ENCODE measurements at regions not wholly inside any gene's neighbourhood (a gene's known extent, or its start where the extent isn't known, plus 50 kb on each side); places are given as distances from the start of the nearest gene placed in this dataset.

DNA sequence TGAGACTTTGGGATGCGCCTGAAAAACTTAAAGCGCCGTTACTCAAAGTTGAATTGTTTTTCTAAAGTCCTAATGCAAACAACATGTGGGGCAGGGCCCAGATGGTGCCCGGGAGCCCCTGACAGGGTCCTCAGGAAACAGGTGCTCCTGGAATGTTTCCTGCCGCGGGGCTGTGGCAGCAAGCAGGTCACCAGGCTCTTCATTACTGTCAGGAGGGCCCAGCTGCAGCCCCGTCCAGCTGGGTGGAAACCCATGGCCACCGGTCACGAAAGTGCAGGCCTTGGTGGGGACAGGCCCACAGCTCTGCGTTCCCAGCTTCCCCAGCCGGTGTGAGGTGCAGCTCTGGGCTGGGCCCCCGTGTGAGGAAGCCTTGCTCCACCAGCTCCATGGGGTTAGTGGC, 63.9 kb upstream of the GATA2 start:
- H4K20me1 ChIP-seq (ENCODE audit: low read length), result no peaks in the 10 kb centered on the region
- H3K27me3 ChIP-seq (ENCODE audit: low read length), result no peaks in the 10 kb centered on the region
- intact Hi-C loops (cut with micrococcal nuclease), result no loop called here
- ChIA-PET POLR2A (ENCODE audit: unreplicated experiment) (no interaction called here), CTCF (no interaction called here)
- DNase-seq (no peak), ATAC-seq (no peak)
- H2AFZ ChIP-seq (ENCODE audit: low read length), result no peak overlapping the region
- H3K9me2 ChIP-seq (replicated peaks; ENCODE audit: low read length), result no peaks in the 10 kb centered on the region
- H3K9me3 ChIP-seq (ENCODE audit: low read length), result no peaks in the 10 kb centered on the region
- TF ChIP-seq EZH2 (IDR thresholded peaks at IDR 0.05; ENCODE audit: low read length, unreplicated experiment), result no peak
- H3K4me3 ChIP-seq (ENCODE audit: low read length), result no peak overlapping the region
- no peaks in the 10 kb centered on the region for H3F3A ChIP-seq (ENCODE audit: low read length, unreplicated experiment)
- no peak overlapping the region for H3K4me2 ChIP-seq (ENCODE audit: low read length)
- peaks cover 11% of the 10 kb centered on the region for H3K4me1 ChIP-seq (ENCODE audit: insufficient read depth, low read length)
- no peak overlapping the region for H3K9ac ChIP-seq (ENCODE audit: low read length)
- no peaks in the 10 kb centered on the region for H3K79me2 ChIP-seq (ENCODE audit: low read length)
- BruUV-seq (replicated peaks), result no TSS peak
- H3K36me3 ChIP-seq (ENCODE audit: low read depth, low read length), result no peaks in the 10 kb centered on the region
- H3K27ac ChIP-seq (ENCODE audit: low read length), result no peak overlapping the region

DNA sequence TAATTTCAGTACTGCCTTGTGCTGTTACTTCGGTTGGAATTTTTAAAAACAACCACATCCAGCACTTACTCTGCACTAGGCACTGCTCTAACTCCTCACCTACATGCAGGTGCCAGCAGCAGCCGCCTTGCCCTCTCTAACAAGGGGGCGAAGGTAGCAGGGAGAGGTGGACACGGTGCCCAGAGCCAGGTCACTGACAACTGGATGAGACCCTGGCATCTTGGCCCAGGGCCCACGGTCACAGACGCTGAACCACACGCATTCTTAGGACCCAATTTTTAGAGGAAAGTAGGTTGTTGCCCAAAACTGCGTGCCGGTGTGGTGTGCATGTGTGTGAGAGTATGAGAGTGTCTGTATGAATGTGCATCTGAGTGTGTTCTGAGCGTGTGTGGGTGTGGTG, 63.4 kb upstream of the GATA2 start:
- ChIA-PET POLR2A (ENCODE audit: unreplicated experiment) (no interaction called here), CTCF (no interaction called here)
- H3K27me3 ChIP-seq (ENCODE audit: low read length), result no peaks in the 10 kb centered on the region
- no peaks in the 10 kb centered on the region for H3K36me3 ChIP-seq (ENCODE audit: low read depth, low read length)
- no peaks in the 10 kb centered on the region for H3F3A ChIP-seq (ENCODE audit: low read length, unreplicated experiment)
- H3K4me3 ChIP-seq (ENCODE audit: low read length), result no peak overlapping the region
- peaks cover 11% of the 10 kb centered on the region for H3K4me1 ChIP-seq (ENCODE audit: insufficient read depth, low read length)
- no peaks in the 10 kb centered on the region for H4K20me1 ChIP-seq (ENCODE audit: low read length)
- no peak for ATAC-seq
- no peak overlapping the region for H3K9ac ChIP-seq (ENCODE audit: low read length)
- TF ChIP-seq EZH2 (IDR thresholded peaks at IDR 0.05; ENCODE audit: low read length, unreplicated experiment) (no peak), EZH2phosphoT487 (IDR thresholded peaks at IDR 0.05; ENCODE audit: borderline replicate concordance, low read length) (no peak)
- TF ChIP-seq, protein P1, sequence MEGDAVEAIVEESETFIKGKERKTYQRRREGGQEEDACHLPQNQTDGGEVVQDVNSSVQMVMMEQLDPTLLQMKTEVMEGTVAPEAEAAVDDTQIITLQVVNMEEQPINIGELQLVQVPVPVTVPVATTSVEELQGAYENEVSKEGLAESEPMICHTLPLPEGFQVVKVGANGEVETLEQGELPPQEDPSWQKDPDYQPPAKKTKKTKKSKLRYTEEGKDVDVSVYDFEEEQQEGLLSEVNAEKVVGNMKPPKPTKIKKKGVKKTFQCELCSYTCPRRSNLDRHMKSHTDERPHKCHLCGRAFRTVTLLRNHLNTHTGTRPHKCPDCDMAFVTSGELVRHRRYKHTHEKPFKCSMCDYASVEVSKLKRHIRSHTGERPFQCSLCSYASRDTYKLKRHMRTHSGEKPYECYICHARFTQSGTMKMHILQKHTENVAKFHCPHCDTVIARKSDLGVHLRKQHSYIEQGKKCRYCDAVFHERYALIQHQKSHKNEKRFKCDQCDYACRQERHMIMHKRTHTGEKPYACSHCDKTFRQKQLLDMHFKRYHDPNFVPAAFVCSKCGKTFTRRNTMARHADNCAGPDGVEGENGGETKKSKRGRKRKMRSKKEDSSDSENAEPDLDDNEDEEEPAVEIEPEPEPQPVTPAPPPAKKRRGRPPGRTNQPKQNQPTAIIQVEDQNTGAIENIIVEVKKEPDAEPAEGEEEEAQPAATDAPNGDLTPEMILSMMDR (conservative IDR thresholded peaks at IDR 0.05; ENCODE audit: low read depth, low read length), result no peak
- H2AFZ ChIP-seq (ENCODE audit: low read length), result no peak overlapping the region
- no peaks in the 10 kb centered on the region for H3K79me2 ChIP-seq (ENCODE audit: low read length)
- intact Hi-C loops (cut with micrococcal nuclease), result no loop called here
- no peak overlapping the region for H3K4me2 ChIP-seq (ENCODE audit: low read length)
- H3K9me3 ChIP-seq (ENCODE audit: low read length), result no peaks in the 10 kb centered on the region
- no peak overlapping the region for H3K27ac ChIP-seq (ENCODE audit: low read length)
- no peaks in the 10 kb centered on the region for H3K9me2 ChIP-seq (replicated peaks; ENCODE audit: low read length)
- BruUV-seq (replicated peaks), result no TSS peak
- no peak for DNase-seq

DNA sequence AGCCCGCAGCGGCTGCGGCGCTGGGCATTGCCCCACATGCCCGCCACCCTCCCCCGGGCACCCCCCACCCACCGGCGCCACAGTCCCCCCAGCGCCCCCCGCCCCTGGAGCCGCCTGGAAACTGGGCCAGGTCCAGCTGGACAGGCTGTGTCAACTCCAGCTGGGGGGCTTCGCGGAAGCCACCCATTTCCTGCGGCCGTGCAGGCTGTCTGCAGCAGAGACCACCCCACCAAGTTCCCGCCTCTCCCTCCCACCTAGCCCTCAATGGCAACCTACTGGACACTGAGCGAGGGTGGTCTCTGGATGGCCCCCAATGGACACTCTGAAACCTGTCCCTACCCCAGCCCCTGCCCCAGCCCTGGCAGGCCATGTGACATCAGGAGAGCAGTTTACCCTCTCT, 62.8 kb upstream of the GATA2 start:
- no peaks in the 10 kb centered on the region for H3K9me2 ChIP-seq (replicated peaks; ENCODE audit: low read length)
- H3K9ac ChIP-seq (ENCODE audit: low read length), result no peak overlapping the region
- DNase-seq, result no peak
- H4K20me1 ChIP-seq (ENCODE audit: low read length), result no peaks in the 10 kb centered on the region
- no peaks in the 10 kb centered on the region for H3F3A ChIP-seq (ENCODE audit: low read length, unreplicated experiment)
- intact Hi-C loops (cut with micrococcal nuclease), result no loop called here
- H3K27ac ChIP-seq (ENCODE audit: low read length), result no peak overlapping the region
- POLR2A ChIA-PET (ENCODE audit: unreplicated experiment), result no interaction called here
- no peaks in the 10 kb centered on the region for H3K36me3 ChIP-seq (ENCODE audit: low read depth, low read length)
- H3K79me2 ChIP-seq (ENCODE audit: low read length), result no peaks in the 10 kb centered on the region
- CTCF ChIA-PET, result no interaction called here
- H3K9me3 ChIP-seq (ENCODE audit: low read length), result no peaks in the 10 kb centered on the region
- peaks cover 11% of the 10 kb centered on the region for H3K4me1 ChIP-seq (ENCODE audit: insufficient read depth, low read length)
- no TSS peak for BruUV-seq (replicated peaks)
- H2AFZ ChIP-seq (ENCODE audit: low read length), result no peak overlapping the region
- H3K4me3 ChIP-seq (ENCODE audit: low read length), result no peak overlapping the region
- TF ChIP-seq EZH2phosphoT487 (IDR thresholded peaks at IDR 0.05; ENCODE audit: borderline replicate concordance, low read length) (no peak), EZH2 (IDR thresholded peaks at IDR 0.05; ENCODE audit: low read length, unreplicated experiment) (no peak)
- TF ChIP-seq, protein P1 (conservative IDR thresholded peaks at IDR 0.05; ENCODE audit: low read depth, low read length), result no peak
- H3K27me3 ChIP-seq (ENCODE audit: low read length), result no peaks in the 10 kb centered on the region
- no peak overlapping the region for H3K4me2 ChIP-seq (ENCODE audit: low read length)
- no peak for ATAC-seq
